NCI-H1048 (cell line): ENCODE measurements at regions not wholly inside any gene's neighbourhood (a gene's known extent, or its start where the extent isn't known, plus 50 kb on each side); places are given as distances from the start of the nearest gene placed in this dataset.

Source experiments
- DNase-seq: peaks from one replicate; lab custom pipeline; 2025; lab: John Stamatoyannopoulos, UW

GRCh38 chrX:39335513-39336235 lies 534.4 kb downstream of the MID1IP1 start:
- no peak for DNase-seq

- DNase-seq, result no peak
Measured at GRCh38 chrX:39336671-39337311, 535.5 kb downstream of the MID1IP1 start.

- no peak for DNase-seq
Measured at GRCh38 chrX:39337451-39337850, 536.2 kb downstream of the MID1IP1 start.

GRCh38 chrX:39338583-39338982 lies 537.3 kb downstream of the MID1IP1 start:
- no peak for DNase-seq

DNA sequence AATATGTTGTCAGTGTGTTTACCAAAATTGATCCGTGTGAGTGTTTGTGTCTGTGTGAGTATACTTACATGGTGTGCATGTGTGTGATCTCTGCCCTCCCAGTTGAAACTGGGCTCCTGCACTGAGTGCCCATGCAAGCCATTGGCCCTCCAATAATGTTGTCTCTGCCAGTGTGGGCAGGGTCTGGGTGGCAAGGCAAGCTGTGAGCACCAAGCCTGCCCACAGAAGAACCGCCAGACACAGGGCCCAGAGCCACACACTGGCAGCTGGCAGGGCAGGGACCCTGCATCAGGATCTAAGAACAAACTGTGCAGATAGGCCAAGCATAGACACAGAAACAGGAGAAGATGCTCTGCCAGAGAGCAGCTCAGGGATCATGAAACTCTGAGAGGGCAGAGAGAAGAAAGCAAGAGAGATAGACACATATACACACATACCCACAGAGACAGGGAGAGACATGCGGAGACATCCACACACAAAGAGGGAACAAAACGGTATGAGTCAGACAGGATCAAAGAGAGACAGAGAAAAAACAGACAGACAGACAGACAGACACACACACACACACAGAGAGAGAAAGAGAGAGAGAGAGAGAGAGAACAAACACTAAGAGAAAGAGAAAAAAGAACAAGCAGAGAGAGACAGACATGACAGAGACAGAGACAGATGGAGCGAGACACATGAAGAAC lies 555.0 kb downstream of the MID1IP1 start:
- DNase-seq, result no peak

- DNase-seq, result no peak
Measured at GRCh38 chrX:39360101-39360500, 558.8 kb downstream of the MID1IP1 start.

GRCh38 chrX:39361736-39362135 lies 560.5 kb downstream of the MID1IP1 start:
- DNase-seq, result no peak

DNA sequence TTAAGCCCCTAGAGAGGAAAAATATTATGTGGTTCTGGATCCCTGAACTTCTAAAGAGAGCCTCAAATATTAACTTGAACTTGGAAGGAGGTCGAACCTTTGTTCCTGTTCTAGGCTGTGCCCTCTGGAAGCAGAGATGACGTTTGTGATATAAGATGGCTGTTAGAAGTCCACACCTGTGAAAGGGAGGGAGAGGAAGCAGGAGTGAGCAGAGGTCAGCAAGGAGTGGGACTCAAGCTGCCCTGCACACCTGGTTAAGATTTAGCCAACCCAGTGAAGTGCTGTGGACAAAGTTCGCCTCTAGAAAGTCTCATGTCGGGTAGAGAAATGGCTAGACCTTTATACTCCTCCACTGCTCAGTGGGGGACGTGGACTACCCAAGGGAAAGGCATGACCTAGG lies 566.2 kb downstream of the MID1IP1 start:
- DNase-seq, result no peak

GRCh38 chrX:39372115-39372514 lies 570.9 kb downstream of the MID1IP1 start:
- DNase-seq, result no peak

DNA sequence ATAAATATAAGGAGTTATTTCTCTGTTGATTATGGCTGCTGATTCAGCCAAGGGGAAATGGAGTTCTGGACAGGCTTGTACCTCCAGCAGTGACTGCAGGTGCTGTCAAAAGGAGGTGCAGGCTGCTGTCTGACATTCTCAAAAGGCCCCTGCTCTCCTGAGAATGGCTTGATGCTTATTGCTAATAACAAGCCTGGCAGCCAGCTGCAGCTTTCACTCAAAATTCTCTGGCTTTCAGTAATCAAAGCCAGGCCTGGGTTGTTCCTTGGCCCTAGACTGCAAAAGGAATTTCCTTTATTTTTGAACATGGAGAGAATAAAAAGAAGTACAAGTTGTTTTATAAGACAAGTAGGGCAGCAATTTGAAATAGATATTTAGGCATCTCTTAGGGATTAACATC lies 575.9 kb downstream of the MID1IP1 start:
- no peak for DNase-seq

- DNase-seq, result no peak
Measured at GRCh38 chrX:39377773-39378172, 576.5 kb downstream of the MID1IP1 start.

DNA sequence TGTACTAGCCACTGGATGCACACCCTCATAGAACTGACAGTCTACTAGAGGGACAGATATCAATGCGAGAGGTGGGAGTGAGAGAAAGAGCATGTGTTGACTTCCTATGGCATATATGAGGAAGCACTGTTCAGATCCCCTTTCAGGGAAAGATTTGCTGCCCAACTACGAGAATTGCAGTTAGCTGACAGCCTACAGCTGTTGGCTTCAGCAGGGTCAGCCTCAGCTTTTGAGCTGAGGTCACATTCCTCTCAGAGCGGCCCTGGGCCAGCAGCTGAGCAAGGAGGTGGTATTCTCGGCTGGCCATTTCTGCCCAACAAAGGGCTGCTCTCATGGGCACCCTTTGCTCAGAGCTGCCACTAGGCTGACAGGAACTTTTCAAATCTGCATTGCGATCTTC lies 580.2 kb downstream of the MID1IP1 start:
- DNase-seq, result no peak

DNA sequence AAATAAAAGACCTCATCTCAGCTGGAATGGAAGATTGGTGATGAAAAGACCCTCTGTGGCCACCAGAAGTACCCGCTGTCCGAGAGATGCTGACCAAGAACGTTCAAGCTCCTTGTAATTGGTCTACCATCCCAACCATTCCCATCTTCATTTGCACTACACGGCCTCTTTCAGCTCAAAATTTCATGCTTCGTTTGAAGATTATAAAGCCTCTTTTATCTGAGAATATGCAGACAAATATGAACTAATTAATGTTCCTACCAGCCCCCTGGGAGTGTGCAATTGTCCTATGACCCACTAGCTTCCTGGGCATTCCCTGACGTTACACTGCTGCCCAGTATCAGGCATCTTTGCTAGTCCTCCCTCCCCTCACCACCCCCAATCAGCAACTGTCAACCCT lies 583.7 kb downstream of the MID1IP1 start:
- no peak for DNase-seq

GRCh38 chrX:39388730-39389129 lies 587.5 kb downstream of the MID1IP1 start:
- DNase-seq, result no peak

DNA sequence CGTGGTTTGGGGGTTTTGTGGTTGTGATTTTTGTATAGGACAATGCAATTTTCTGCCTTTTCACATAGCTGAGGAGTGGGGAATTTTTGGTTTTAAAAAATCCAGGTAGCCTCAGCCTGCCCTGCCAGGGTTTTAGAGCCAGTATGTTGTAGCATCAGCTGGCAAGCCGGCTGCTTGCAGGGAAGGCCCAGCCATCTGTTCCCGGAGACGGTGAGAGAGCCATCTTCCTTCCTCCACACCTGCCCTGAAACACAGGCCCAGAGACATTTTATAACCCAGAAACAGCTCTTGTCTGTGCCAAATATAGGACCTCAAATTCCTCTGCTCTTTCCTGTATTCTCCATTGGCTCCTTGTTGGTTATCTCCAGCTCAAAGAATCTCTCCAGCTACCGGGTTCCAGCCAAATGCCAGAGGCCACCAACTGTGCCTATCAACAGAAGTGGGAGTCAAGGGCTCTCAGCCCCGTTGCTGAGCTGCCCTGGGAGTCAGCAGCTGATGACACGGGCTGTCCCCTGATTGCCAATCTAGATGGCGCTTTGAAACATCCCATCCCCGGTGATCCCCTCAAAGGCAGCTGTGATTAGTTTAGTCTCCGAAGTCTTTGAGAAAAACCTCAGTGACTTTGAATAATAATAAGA lies 595.2 kb downstream of the MID1IP1 start:
- DNase-seq, result no peak

GRCh38 chrX:39397561-39398199 lies 596.4 kb downstream of the MID1IP1 start:
- DNase-seq, result no peak

GRCh38 chrX:39398215-39398962 lies 597.1 kb downstream of the MID1IP1 start:
- DNase-seq, result no peak

- DNase-seq, result no peak
Measured at GRCh38 chrX:39398963-39399261, 597.7 kb downstream of the MID1IP1 start.

DNA sequence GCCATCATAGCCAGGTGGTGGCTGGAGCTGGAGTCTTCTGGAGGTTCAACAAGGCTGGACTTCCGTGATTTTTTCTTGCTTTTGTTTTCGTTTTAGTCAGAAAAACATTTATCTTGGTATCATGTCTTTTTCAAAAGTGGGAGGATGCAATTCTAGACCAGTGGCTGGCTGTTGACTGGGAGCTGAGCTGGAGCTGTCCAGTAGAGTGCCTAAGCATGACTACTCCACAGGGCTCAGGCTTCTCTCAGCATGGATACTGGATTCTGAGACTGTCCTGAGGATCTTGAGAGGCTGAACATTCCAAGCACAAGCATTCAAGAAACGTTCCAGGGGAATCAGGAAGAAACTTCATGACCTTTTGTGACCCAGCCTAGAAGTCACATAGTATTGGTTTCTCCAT lies 598.1 kb downstream of the MID1IP1 start:
- DNase-seq, result no peak

DNA sequence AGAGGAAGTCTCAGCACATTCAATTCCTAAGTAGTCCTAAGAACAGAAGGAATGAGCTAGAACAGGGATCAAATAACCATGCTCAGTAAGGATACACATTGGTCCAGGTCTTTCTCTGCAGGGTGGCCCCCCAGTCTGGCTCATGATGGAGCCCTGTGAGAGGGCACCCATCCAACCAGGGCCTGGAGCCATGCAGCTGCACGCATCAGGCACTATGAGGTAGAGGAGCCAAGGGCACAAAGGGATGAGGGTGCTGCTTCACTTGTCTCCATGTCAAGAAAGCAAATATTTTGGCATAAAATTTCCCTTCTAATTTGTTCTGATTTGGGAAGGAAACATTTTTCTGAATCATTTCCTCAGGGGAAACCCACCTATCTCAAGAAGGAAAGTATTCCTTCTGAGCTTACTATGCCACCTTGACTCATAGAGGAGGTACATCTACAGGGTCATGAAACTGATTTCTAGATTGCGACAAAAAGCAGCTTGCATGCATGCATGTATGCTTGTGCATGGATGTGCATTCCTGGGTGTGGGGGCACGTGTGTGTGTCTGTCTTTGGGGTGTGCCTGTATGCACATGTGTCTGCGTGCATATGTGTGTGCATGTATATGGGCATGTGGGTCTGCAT lies 600.3 kb downstream of the MID1IP1 start:
- DNase-seq, result no peak

- no peak for DNase-seq
Measured at GRCh38 chrX:39402158-39402557, 600.9 kb downstream of the MID1IP1 start.
